Astrocyte (in vitro differentiated cells and primary cell): ENCODE measurements at regions not wholly inside any gene's neighbourhood (a gene's known extent, or its start where the extent isn't known, plus 50 kb on each side); places are given as distances from the start of the nearest gene placed in this dataset.

ENCODE experiments used
- DNase-seq: peaks from one replicate; pipeline ENCODE4 v3.0.0-alpha.2; 2010; ENCODE audit warnings: low read depth
- FAIRE-seq: peaks from 2 replicates; lab custom pipeline; 2011; peaks lifted over from hg19 to GRCh38; lab: Jason Lieb, UNC
- H2AFZ ChIP-seq: 2 replicates; pipeline ENCODE4 v1.6.0; 2012; ENCODE audit warnings: low read depth, low read length, inconsistent platforms
- H3K27ac ChIP-seq: 2 replicates; pipeline ENCODE4 v1.5.1; 2011; ENCODE audit warnings: low read depth, low read length, inconsistent platforms
- H3K27me3 ChIP-seq: 2 replicates; pipeline ENCODE4 v1.6.0; 2011; ENCODE audit warnings: low read length, inconsistent platforms; ENCODE audit not compliant: insufficient read depth
- H3K36me3 ChIP-seq: 2 replicates; pipeline ENCODE4 v1.5.1; 2011; ENCODE audit warnings: low read length, inconsistent platforms; ENCODE audit not compliant: insufficient read depth
- H3K4me1 ChIP-seq: 2 replicates; pipeline ENCODE4 v1.5.1; 2011; ENCODE audit warnings: low read length, inconsistent platforms; ENCODE audit not compliant: insufficient read depth
- H3K4me2 ChIP-seq: 2 replicates; pipeline ENCODE4 v1.6.0; 2012; ENCODE audit warnings: low read length, inconsistent platforms
- H3K4me3 ChIP-seq: 2 replicates; pipeline ENCODE4 v1.5.1; 2011; ENCODE audit warnings: low read depth, mild to moderate bottlenecking, low read length, inconsistent platforms; ENCODE audit not compliant: insufficient read depth
- H3K79me2 ChIP-seq: 2 replicates; pipeline ENCODE4 v1.6.0; 2012; ENCODE audit warnings: mild to moderate bottlenecking, low read length, inconsistent platforms; ENCODE audit not compliant: insufficient read depth
- H3K9ac ChIP-seq: 2 replicates; pipeline ENCODE4 v1.6.0; 2012; ENCODE audit warnings: mild to moderate bottlenecking, low read length, inconsistent platforms
- H3K9me3 ChIP-seq: 2 replicates; pipeline ENCODE4 v1.5.1; 2012; ENCODE audit warnings: low read depth, mild to moderate bottlenecking, low read length, inconsistent platforms; ENCODE audit not compliant: insufficient read depth
- H4K20me1 ChIP-seq: 2 replicates; pipeline ENCODE4 v1.6.0; 2012; ENCODE audit warnings: low read length, inconsistent platforms; ENCODE audit not compliant: insufficient read depth
- H3K27ac Mint-ChIP-seq: one replicate; pipeline ENCODE4 v1.8.0; 2021; ENCODE audit warnings: mild to moderate bottlenecking, mixed read lengths; ENCODE audit not compliant: unreplicated experiment
- H3K27me3 Mint-ChIP-seq: one replicate; pipeline ENCODE4 v1.8.0; 2021; ENCODE audit warnings: low read depth, mixed read lengths; ENCODE audit not compliant: unreplicated experiment
- H3K36me3 Mint-ChIP-seq: one replicate; pipeline ENCODE4 v1.8.0; 2021; ENCODE audit warnings: low read depth, mixed read lengths; ENCODE audit not compliant: unreplicated experiment
- H3K4me1 Mint-ChIP-seq: one replicate; pipeline ENCODE4 v1.8.0; 2021; ENCODE audit warnings: low read depth, mixed read lengths; ENCODE audit not compliant: unreplicated experiment
- H3K4me3 Mint-ChIP-seq: one replicate; pipeline ENCODE4 v1.8.0; 2021; ENCODE audit warnings: mild to moderate bottlenecking, moderate library complexity, mixed read lengths; ENCODE audit not compliant: unreplicated experiment
- H3K9me3 Mint-ChIP-seq: one replicate; pipeline ENCODE4 v1.8.0; 2021; ENCODE audit warnings: mild to moderate bottlenecking, mixed read lengths; ENCODE audit not compliant: unreplicated experiment
- CTCF ChIP-seq: IDR thresholded peaks from 2 replicates; pipeline ENCODE4 v1.5.1; 2011; ENCODE audit warnings: low read depth, mild to moderate bottlenecking, inconsistent platforms, low read length, moderate library complexity; ENCODE audit not compliant: insufficient read depth
- EZH2 ChIP-seq: IDR thresholded peaks from 2 replicates; pipeline ENCODE4 v1.6.1; 2012; ENCODE audit warnings: mild to moderate bottlenecking, low read length, inconsistent platforms; ENCODE audit not compliant: insufficient read depth

- no peaks in the 10 kb centered on the region for H3K9me3 Mint-ChIP-seq
Observed at GRCh38 chr16:26772503-26772902, 294.2 kb upstream of the C16orf82 start.

GRCh38 chr16:26777821-26778220 is 288.9 kb upstream of the C16orf82 start:
- Mint-ChIP-seq H3K27ac (no peak overlapping the region), H3K4me3 (no peak overlapping the region), H3K9me3 (peaks cover 5% of the 10 kb centered on the region), H3K4me1 (no peaks in the 10 kb centered on the region), H3K36me3 (no peaks in the 10 kb centered on the region), H3K27me3 (peaks cover 19% of the 10 kb centered on the region)
- no peaks in the 10 kb centered on the region for H3K27me3 ChIP-seq
- H3K4me1 ChIP-seq, result no peaks in the 10 kb centered on the region
- no peak overlapping the region for H2AFZ ChIP-seq
- DNase-seq (no peak), FAIRE-seq (no peak)
- no peaks in the 10 kb centered on the region for H3K9me3 ChIP-seq
- no peak overlapping the region for H3K27ac ChIP-seq
- H3K9ac ChIP-seq, result no peak overlapping the region
- TF ChIP-seq CTCF (no peak), EZH2 (no peak)
- H4K20me1 ChIP-seq, result no peaks in the 10 kb centered on the region
- no peaks in the 10 kb centered on the region for H3K36me3 ChIP-seq
- no peak overlapping the region for H3K4me3 ChIP-seq
- no peak overlapping the region for H3K4me2 ChIP-seq
- no peaks in the 10 kb centered on the region for H3K79me2 ChIP-seq

More at GRCh38 chr16:26772503-26772902, 294.2 kb upstream of the C16orf82 start:
- FAIRE-seq, result no peak
- H3K36me3 Mint-ChIP-seq, result no peaks in the 10 kb centered on the region
- no peak overlapping the region for H3K27ac Mint-ChIP-seq
- no peak overlapping the region for H3K27ac ChIP-seq
- H3K36me3 ChIP-seq, result no peaks in the 10 kb centered on the region
- no peaks in the 10 kb centered on the region for H3K79me2 ChIP-seq
- H3K4me1 ChIP-seq, result no peaks in the 10 kb centered on the region
- peaks cover 5% of the 10 kb centered on the region for H3K27me3 Mint-ChIP-seq
- no peak for DNase-seq
- no peaks in the 10 kb centered on the region for H3K27me3 ChIP-seq
- H4K20me1 ChIP-seq, result no peaks in the 10 kb centered on the region
- H3K4me3 ChIP-seq, result no peak overlapping the region
- no peak overlapping the region for H3K4me2 ChIP-seq
- H3K9me3 ChIP-seq, result no peaks in the 10 kb centered on the region
- H3K9ac ChIP-seq, result no peak overlapping the region
- no peak overlapping the region for H2AFZ ChIP-seq
- TF ChIP-seq EZH2, result no peak
- no peak for TF ChIP-seq CTCF
- H3K4me3 Mint-ChIP-seq, result no peak overlapping the region
- H3K4me1 Mint-ChIP-seq, result no peaks in the 10 kb centered on the region

- no peaks in the 10 kb centered on the region for H3K36me3 ChIP-seq
- no peak overlapping the region for H3K4me3 ChIP-seq
- Mint-ChIP-seq H3K27me3 (peaks cover 8% of the 10 kb centered on the region), H3K4me3 (no peak overlapping the region), H3K27ac (no peak overlapping the region), H3K4me1 (no peaks in the 10 kb centered on the region), H3K9me3 (peaks cover 5% of the 10 kb centered on the region), H3K36me3 (no peaks in the 10 kb centered on the region)
- H3K4me1 ChIP-seq, result no peaks in the 10 kb centered on the region
- H2AFZ ChIP-seq, result no peak overlapping the region
- no peak for DNase-seq
- TF ChIP-seq CTCF (no peak), EZH2 (no peak)
- H3K9me3 ChIP-seq, result no peaks in the 10 kb centered on the region
- no peak overlapping the region for H3K4me2 ChIP-seq
- H3K27ac ChIP-seq, result no peak overlapping the region
- no peaks in the 10 kb centered on the region for H4K20me1 ChIP-seq
- no peaks in the 10 kb centered on the region for H3K79me2 ChIP-seq
- H3K27me3 ChIP-seq, result no peaks in the 10 kb centered on the region
- FAIRE-seq, result no peak
- H3K9ac ChIP-seq, result no peak overlapping the region
Observed at GRCh38 chr16:26787924-26788323, 278.8 kb upstream of the C16orf82 start.
